HG03060 (cell line): ENCODE measurements at regions not wholly inside any gene's neighbourhood (a gene's known extent, or its start where the extent isn't known, plus 50 kb on each side); places are given as distances from the start of the nearest gene placed in this dataset.

Experiments
- ATAC-seq: cut with Tn5 transposase; IDR thresholded peaks from one replicate; pipeline ENCODE4 v1.9.1; 2021; ENCODE audit warnings: low read depth, moderate number of reproducible peaks; ENCODE audit not compliant: unreplicated experiment

- ATAC-seq: no peak
Measured at GRCh38 chr20:23156170-23156841, 70.2 kb upstream of the CD93 start.

- no peak for ATAC-seq
Measured at GRCh38 chr20:23155141-23155590, 69.0 kb upstream of the CD93 start.

GRCh38 chr20:23153696-23154341 lies 67.7 kb upstream of the CD93 start:
- ATAC-seq: no peak

GRCh38 chr20:23152902-23153301 lies 66.8 kb upstream of the CD93 start:
- ATAC-seq: no peak

- ATAC-seq: no peak
Measured at GRCh38 chr20:23152308-23152892, 66.3 kb upstream of the CD93 start.

GRCh38 chr20:23151885-23152284 lies 65.8 kb upstream of the CD93 start:
- no peak for ATAC-seq

GRCh38 chr20:23151008-23151703 lies 65.0 kb upstream of the CD93 start:
- ATAC-seq: no peak

GRCh38 chr20:23150304-23151007 lies 64.3 kb upstream of the CD93 start:
- no peak for ATAC-seq

- ATAC-seq: no peak
Measured at GRCh38 chr20:23149623-23150279, 63.6 kb upstream of the CD93 start.

- no peak for ATAC-seq
Measured at GRCh38 chr20:23148731-23149570, 62.8 kb upstream of the CD93 start.

GRCh38 chr20:23147964-23148730 lies 62.0 kb upstream of the CD93 start:
- ATAC-seq: peak; percentile 46

GRCh38 chr20:23147647-23147963 lies 61.5 kb upstream of the CD93 start:
- no peak for ATAC-seq

GRCh38 chr20:23146857-23147637 lies 60.9 kb upstream of the CD93 start:
- no peak for ATAC-seq

GRCh38 chr20:23146181-23146580 lies 60.1 kb upstream of the CD93 start:
- no peak for ATAC-seq

GRCh38 chr20:23145281-23145700 lies 59.2 kb upstream of the CD93 start:
- no peak for ATAC-seq

GRCh38 chr20:23144856-23145255 lies 58.7 kb upstream of the CD93 start:
- ATAC-seq: no peak

- no peak for ATAC-seq
Measured at GRCh38 chr20:23143986-23144690, 58.0 kb upstream of the CD93 start.
